ENCODE measurements at regions not wholly inside any gene's neighbourhood (a gene's known extent, or its start where the extent isn't known, plus 50 kb on each side); places are given as distances from the start of the nearest gene placed in this dataset.
"Not testable (repeated sequence)": the region's sequence is repeated elsewhere in the genome, so short reads cannot be mapped to it uniquely, and the experiment has no call there.

- DNase-seq = peak; percentile 4 to 33
These were observed 454.2 kb downstream of the TP53TG3F start for GRCh38 chr16:33913601-33914000.

- not testable (repeated sequence) for DNase-seq
These were observed 461.5 kb downstream of the TP53TG3F start for GRCh38 chr16:33920761-33921545.

GRCh38 chr16:33922914-33923313 lies 463.5 kb downstream of the TP53TG3F start:
- not testable (repeated sequence) for DNase-seq

- DNase-seq = not testable (repeated sequence)
These were observed 468.6 kb downstream of the TP53TG3F start for GRCh38 chr16:33928026-33928425.

- not testable (repeated sequence) for DNase-seq
These were observed 472.8 kb downstream of the TP53TG3F start for GRCh38 chr16:33932191-33932590.

GRCh38 chr16:33933039-33933438 lies 473.6 kb downstream of the TP53TG3F start:
- DNase-seq = not testable (repeated sequence)

- DNase-seq = not testable (repeated sequence)
These were observed 476.4 kb downstream of the TP53TG3F start for GRCh38 chr16:33935766-33936165.

GRCh38 chr16:33938097-33938496 lies 478.7 kb downstream of the TP53TG3F start:
- DNase-seq = not testable (repeated sequence)

GRCh38 chr16:33961536-33961935 lies 502.1 kb downstream of the TP53TG3F start:
- DNase-seq = not testable (repeated sequence)

- DNase-seq = not testable (repeated sequence)
These were observed 506.1 kb downstream of the TP53TG3F start for GRCh38 chr16:33965534-33965933.

- not testable (repeated sequence) for DNase-seq
These were observed 507.4 kb downstream of the TP53TG3F start for GRCh38 chr16:33966855-33967254.

- DNase-seq = not testable (repeated sequence)
These were observed 515.1 kb downstream of the TP53TG3F start for GRCh38 chr16:33974557-33974956.

- not testable (repeated sequence) for DNase-seq
These were observed 516.3 kb downstream of the TP53TG3F start for GRCh38 chr16:33975744-33976143.

- not testable (repeated sequence) for DNase-seq
These were observed 517.1 kb downstream of the TP53TG3F start for GRCh38 chr16:33976521-33976920.

GRCh38 chr16:33978784-33979183 lies 519.4 kb downstream of the TP53TG3F start:
- DNase-seq = not testable (repeated sequence)

GRCh38 chr16:33979613-33980012 lies 520.2 kb downstream of the TP53TG3F start:
- DNase-seq = not testable (repeated sequence)

- not testable (repeated sequence) for DNase-seq
These were observed 521.3 kb downstream of the TP53TG3F start for GRCh38 chr16:33980736-33981135.

- DNase-seq = not testable (repeated sequence)
These were observed 525.0 kb downstream of the TP53TG3F start for GRCh38 chr16:33984428-33984827.

- not testable (repeated sequence) for DNase-seq
These were observed 527.1 kb downstream of the TP53TG3F start for GRCh38 chr16:33986521-33986920.

GRCh38 chr16:33987348-33987963 lies 528.0 kb downstream of the TP53TG3F start:
- DNase-seq = not testable (repeated sequence)

GRCh38 chr16:33988012-33988411 lies 528.6 kb downstream of the TP53TG3F start:
- not testable (repeated sequence) for DNase-seq

- not testable (repeated sequence) for DNase-seq
These were observed 531.1 kb downstream of the TP53TG3F start for GRCh38 chr16:33990488-33990887.

- not testable (repeated sequence) for DNase-seq
These were observed 533.2 kb downstream of the TP53TG3F start for GRCh38 chr16:33992513-33993177.
